HFF-Myc (cell line): ENCODE measurements at regions not wholly inside any gene's neighbourhood (a gene's known extent, or its start where the extent isn't known, plus 50 kb on each side); places are given as distances from the start of the nearest gene placed in this dataset.

Experiments
- DNase-seq: peaks from one replicate; pipeline ENCODE4 v3.0.0-alpha.2; 2011; ENCODE audit warnings: low read depth; ENCODE audit errors: extremely low read depth
- H3K4me3 ChIP-seq: replicated peaks from 2 replicates; pipeline ENCODE4 v1.5.1; 2011; ENCODE audit warnings: low read depth, mild to moderate bottlenecking, control low read depth, low read length
- CTCF ChIP-seq: IDR thresholded peaks from 2 replicates; pipeline ENCODE4 v1.5.1; 2012; ENCODE audit warnings: mild to moderate bottlenecking, low read depth, low read length, control low read depth; ENCODE audit errors: missing control alignments

- no peak for DNase-seq
- no peak for TF ChIP-seq CTCF
- no peak overlapping the region for H3K4me3 ChIP-seq
Observed at GRCh38 chr1:88052167-88052566, 631.9 kb upstream of the PKN2 start.

GRCh38 chr1:88053065-88053464, 631.0 kb upstream of the PKN2 start:
- no peak for DNase-seq
- H3K4me3 ChIP-seq, result no peak overlapping the region
- TF ChIP-seq CTCF, result no peak

- H3K4me3 ChIP-seq, result no peak overlapping the region
- no peak for TF ChIP-seq CTCF
- DNase-seq, result no peak
Observed at GRCh38 chr1:88056881-88057280, 627.2 kb upstream of the PKN2 start.

- no peak for TF ChIP-seq CTCF
- H3K4me3 ChIP-seq, result no peak overlapping the region
Observed at GRCh38 chr1:88058205-88058604, 625.9 kb upstream of the PKN2 start.

GRCh38 chr1:88060112-88060673, 623.9 kb upstream of the PKN2 start:
- TF ChIP-seq CTCF, result no peak
- no peak overlapping the region for H3K4me3 ChIP-seq
- DNase-seq, result no peak

More at GRCh38 chr1:88058205-88058604, 625.9 kb upstream of the PKN2 start:
- DNase-seq, result no peak

- H3K4me3 ChIP-seq, result no peak overlapping the region
- no peak for DNase-seq
- TF ChIP-seq CTCF, result no peak
Observed at GRCh38 chr1:88060750-88061491, 623.2 kb upstream of the PKN2 start.
